Vagina (tissue), 2 donors: ENCODE measurements at regions not wholly inside any gene's neighbourhood (a gene's known extent, or its start where the extent isn't known, plus 50 kb on each side); places are given as distances from the start of the nearest gene placed in this dataset.

Experiments
- DNase-seq, 2 donors: peaks; one replicate each; pipeline ENCODE4 v3.0.0-alpha.2; 2017; ENCODE audit errors: extremely low spot score in 2 of 2
- H3K27ac ChIP-seq: fragments of 200-600 bp; sonication (generic); one replicate; pipeline ENCODE4 v1.5.1; 2019
- H3K27me3 ChIP-seq: fragments of 200-600 bp; sonication (generic); one replicate; pipeline ENCODE4 v1.5.1; 2019
- H3K36me3 ChIP-seq, 2 donors: fragments of 200-600 bp; sonication (generic); one replicate each; pipeline ENCODE4 v1.5.1; 2017 to 2019
- H3K4me1 ChIP-seq: fragments of 200-600 bp; sonication (generic); one replicate; pipeline ENCODE4 v1.5.1; 2019
- H3K4me3 ChIP-seq, 2 donors: fragments of 200-600 bp; sonication (generic); 1 replicate in 1 of 2; 2 replicates in 1 of 2; pipeline ENCODE4 v1.5.1; 2016 to 2019
- H3K9me3 ChIP-seq: fragments of 200-600 bp; sonication (generic); one replicate; pipeline ENCODE4 v1.5.1; 2019
- CTCF ChIP-seq, 3 experiments: fragments of 450-650 bp in 2 of 3; fragments of 200-600 bp in 1 of 3; sonication (generic) in 1 of 3; IDR thresholded peaks; one replicate each; pipeline ENCODE4 v1.5.1; 2017 to 2019; ENCODE audit warnings: antibody characterized with exemption in 3 of 3, mild to moderate bottlenecking in 2 of 3, moderate library complexity in 2 of 3
- POLR2A ChIP-seq, 2 donors: fragments of 450-650 bp; IDR thresholded peaks; one replicate each; pipeline ENCODE4 v1.6.1; 2017; ENCODE audit warnings: antibody characterized with exemption in 2 of 2, mild to moderate bottlenecking in 2 of 2, moderate library complexity in 2 of 2
- POLR2AphosphoS5 ChIP-seq, 2 donors: sonication (generic); formaldehyde crosslinking; IDR thresholded peaks; one replicate each; pipeline ENCODE4 v1.9.0; 2017; ENCODE audit warnings: antibody characterized with exemption in 2 of 2, mild to moderate bottlenecking in 2 of 2, low read depth in 1 of 2; ENCODE audit not compliant: insufficient read depth in 1 of 2
- intact Hi-C: fragments of 100-400 bp; cut with DNase I; formaldehyde crosslinking; loops from one replicate; pipeline ENCODE4 v1.15.1; 2023

GRCh38 chr11:130655300-130655699 lies 206.9 kb downstream of the ADAMTS15 start:
- H3K9me3 ChIP-seq, result no peaks in the 10 kb centered on the region
- intact Hi-C loops, result no loop called here
- H3K4me3 ChIP-seq, result no peak overlapping the region
- no peaks in the 10 kb centered on the region for H3K27me3 ChIP-seq
- peaks cover 15% of the 10 kb centered on the region for H3K4me1 ChIP-seq
- H3K36me3 ChIP-seq, result no peaks in the 10 kb centered on the region
- H3K27ac ChIP-seq, result no peak overlapping the region
- TF ChIP-seq POLR2AphosphoS5 (IDR thresholded peaks at IDR 0.05; ENCODE audit: insufficient read depth in 1 of 2, low read depth in 1 of 2) (no peak), CTCF (IDR thresholded peaks at IDR 0.05) (no peak), POLR2A (IDR thresholded peaks at IDR 0.05) (no peak)
- DNase-seq, result peak in 1 of 2 donors; percentile 27

- intact Hi-C loops, result no loop called here
- H3K9me3 ChIP-seq, result no peaks in the 10 kb centered on the region
- TF ChIP-seq POLR2AphosphoS5 (IDR thresholded peaks at IDR 0.05; ENCODE audit: insufficient read depth in 1 of 2, low read depth in 1 of 2) (no peak), CTCF (IDR thresholded peaks at IDR 0.05) (no peak), POLR2A (IDR thresholded peaks at IDR 0.05) (no peak)
Observed at GRCh38 chr11:130666781-130667251, 218.4 kb downstream of the ADAMTS15 start.

GRCh38 chr11:130668751-130669150 lies 220.3 kb downstream of the ADAMTS15 start:
- no peak overlapping the region for H3K4me3 ChIP-seq
- TF ChIP-seq POLR2AphosphoS5 (IDR thresholded peaks at IDR 0.05; ENCODE audit: insufficient read depth in 1 of 2, low read depth in 1 of 2) (no peak), CTCF (IDR thresholded peaks at IDR 0.05) (no peak), POLR2A (IDR thresholded peaks at IDR 0.05) (no peak)
- DNase-seq, result no peak
- no peaks in the 10 kb centered on the region for H3K9me3 ChIP-seq
- no peaks in the 10 kb centered on the region for H3K27me3 ChIP-seq
- intact Hi-C loops, result no loop called here
- no peaks in the 10 kb centered on the region for H3K36me3 ChIP-seq
- H3K4me1 ChIP-seq, result peaks cover 12% of the 10 kb centered on the region
- no peak overlapping the region for H3K27ac ChIP-seq

More at GRCh38 chr11:130666781-130667251, 218.4 kb downstream of the ADAMTS15 start:
- no peaks in the 10 kb centered on the region for H3K36me3 ChIP-seq
- no peak for DNase-seq
- H3K27ac ChIP-seq, result no peak overlapping the region
- no peak overlapping the region for H3K4me3 ChIP-seq
- no peaks in the 10 kb centered on the region for H3K27me3 ChIP-seq
- no peaks in the 10 kb centered on the region for H3K4me1 ChIP-seq

DNA sequence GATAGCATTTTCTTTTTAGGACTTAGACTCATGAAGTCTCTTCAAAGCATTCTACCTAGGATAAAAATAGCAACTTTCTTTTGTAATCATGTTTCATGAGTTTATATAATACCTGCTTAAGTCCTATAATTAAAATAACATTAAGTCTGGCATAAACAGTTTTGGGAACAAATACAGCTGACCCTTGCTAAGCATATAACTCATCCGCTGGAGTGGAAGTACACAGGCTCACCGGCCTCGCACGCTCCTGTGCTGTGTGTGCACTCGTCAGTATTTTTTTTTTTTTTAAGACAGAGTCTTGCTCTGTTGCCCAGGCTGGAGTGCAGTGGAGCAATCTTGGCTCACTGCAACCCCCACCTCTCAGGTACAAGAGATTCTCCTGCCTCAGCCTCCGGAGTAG lies 221.8 kb downstream of the ADAMTS15 start:
- no peaks in the 10 kb centered on the region for H3K9me3 ChIP-seq
- no peak overlapping the region for H3K27ac ChIP-seq
- no peaks in the 10 kb centered on the region for H3K27me3 ChIP-seq
- peaks cover 12% of the 10 kb centered on the region for H3K4me1 ChIP-seq
- TF ChIP-seq CTCF (IDR thresholded peaks at IDR 0.05), result no peak
- TF ChIP-seq POLR2A (IDR thresholded peaks at IDR 0.05), result no peak
- TF ChIP-seq POLR2AphosphoS5 (IDR thresholded peaks at IDR 0.05; ENCODE audit: insufficient read depth in 1 of 2, low read depth in 1 of 2), result no peak
- no peak overlapping the region for H3K4me3 ChIP-seq
- intact Hi-C loops, result loop anchor here (10.0 kb wide), 2 partner anchors 155 to 225 kb away; partner anchors contain the start of gene ADAMTS15
- DNase-seq, result no peak
- no peaks in the 10 kb centered on the region for H3K36me3 ChIP-seq

DNA sequence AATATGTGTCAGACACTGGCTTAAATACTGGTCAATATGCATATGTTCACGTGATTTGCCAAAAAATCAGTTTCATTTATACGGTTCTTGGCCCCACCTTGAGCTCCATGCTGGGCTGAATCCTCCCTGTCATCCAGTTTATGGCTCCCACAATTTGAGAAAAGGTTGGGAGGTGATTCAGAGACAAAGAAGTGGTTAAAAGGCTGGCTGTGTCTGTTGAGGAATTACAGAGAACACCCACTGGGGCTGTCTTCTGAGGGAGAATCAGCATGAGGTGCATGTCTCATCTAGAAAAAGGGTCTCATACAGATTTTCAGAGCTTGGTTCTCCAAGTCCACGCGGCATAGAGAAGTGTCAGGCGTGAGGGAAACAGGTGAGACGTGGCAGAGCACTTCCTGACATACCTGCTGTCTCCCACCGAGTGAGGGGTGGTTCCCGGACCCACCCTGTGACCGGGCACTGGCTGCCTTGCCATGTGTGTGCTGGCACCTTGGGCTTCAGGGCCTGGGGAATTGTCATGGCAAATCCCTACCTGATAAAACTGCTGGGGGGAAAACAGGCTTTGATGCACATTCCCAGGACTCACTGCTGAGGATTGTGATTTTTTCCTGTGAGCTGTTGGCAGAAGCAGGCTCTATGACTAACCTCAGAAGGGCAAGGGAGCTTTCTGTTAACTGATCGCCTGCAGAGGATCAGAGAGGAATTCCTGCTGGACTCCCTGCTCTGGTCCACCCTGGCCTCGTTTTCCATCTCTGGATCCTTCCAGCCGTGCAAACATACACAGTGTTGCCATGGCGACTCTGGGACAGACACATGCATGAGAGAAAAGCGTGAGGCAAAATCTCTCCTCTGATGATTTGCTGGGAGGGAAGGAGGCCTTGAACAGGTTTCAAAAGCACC lies 223.6 kb downstream of the ADAMTS15 start:
- intact Hi-C loops, result loop anchor here (10.0 kb wide), 2 partner anchors 153 to 227 kb away; partner anchors contain the start of gene ADAMTS15
- no peaks in the 10 kb centered on the region for H3K36me3 ChIP-seq
- no peaks in the 10 kb centered on the region for H3K9me3 ChIP-seq
- TF ChIP-seq CTCF (IDR thresholded peaks at IDR 0.05) (no peak), POLR2A (IDR thresholded peaks at IDR 0.05) (no peak), POLR2AphosphoS5 (IDR thresholded peaks at IDR 0.05; ENCODE audit: insufficient read depth in 1 of 2, low read depth in 1 of 2) (no peak)
- peaks cover 18% of the 10 kb centered on the region for H3K4me1 ChIP-seq
- H3K4me3 ChIP-seq, result no peak overlapping the region
- no peak for DNase-seq
- peak overlapping the region; percentile 26 for H3K27ac ChIP-seq
- no peaks in the 10 kb centered on the region for H3K27me3 ChIP-seq
